Myocyte (in vitro differentiated cells): ENCODE measurements at regions not wholly inside any gene's neighbourhood (a gene's known extent, or its start where the extent isn't known, plus 50 kb on each side); places are given as distances from the start of the nearest gene placed in this dataset.

ENCODE experiments used
- DNase-seq: peaks from one replicate; pipeline ENCODE4 v3.0.0-alpha.2; 2012; ENCODE audit warnings: low read depth

GRCh38 chr7:153440715-153441114, 611.5 kb upstream of the DPP6 start:
- no peak for DNase-seq

GRCh38 chr7:153443032-153443701, 609.0 kb upstream of the DPP6 start:
- DNase-seq: no peak

- no peak for DNase-seq
These were observed 607.6 kb upstream of the DPP6 start for GRCh38 chr7:153444641-153445040.

GRCh38 chr7:153445641-153446040, 606.6 kb upstream of the DPP6 start:
- no peak for DNase-seq

GRCh38 chr7:153446490-153446889, 605.7 kb upstream of the DPP6 start:
- DNase-seq: no peak

- DNase-seq: no peak
These were observed 605.2 kb upstream of the DPP6 start for GRCh38 chr7:153447011-153447410.

GRCh38 chr7:153452661-153453060, 599.5 kb upstream of the DPP6 start:
- DNase-seq: no peak

- no peak for DNase-seq
These were observed 597.9 kb upstream of the DPP6 start for GRCh38 chr7:153454306-153454705.

- DNase-seq: no peak
These were observed 594.5 kb upstream of the DPP6 start for GRCh38 chr7:153457746-153458145.

GRCh38 chr7:153470004-153470671, 582.1 kb upstream of the DPP6 start:
- no peak for DNase-seq

- DNase-seq: no peak
These were observed 579.7 kb upstream of the DPP6 start for GRCh38 chr7:153472516-153472915.

GRCh38 chr7:153473185-153473584, 579.0 kb upstream of the DPP6 start:
- no peak for DNase-seq

GRCh38 chr7:153475239-153475638, 577.0 kb upstream of the DPP6 start:
- DNase-seq: no peak

- no peak for DNase-seq
These were observed 576.0 kb upstream of the DPP6 start for GRCh38 chr7:153476166-153476565.

GRCh38 chr7:153496257-153496656, 555.9 kb upstream of the DPP6 start:
- DNase-seq: no peak

GRCh38 chr7:153503093-153503492, 549.1 kb upstream of the DPP6 start:
- no peak for DNase-seq

GRCh38 chr7:153504288-153505075, 547.7 kb upstream of the DPP6 start:
- DNase-seq: no peak

- DNase-seq: no peak
These were observed 544.3 kb upstream of the DPP6 start for GRCh38 chr7:153507885-153508284.

GRCh38 chr7:153509768-153510167, 542.4 kb upstream of the DPP6 start:
- DNase-seq: no peak

- no peak for DNase-seq
These were observed 541.5 kb upstream of the DPP6 start for GRCh38 chr7:153510674-153511073.

- DNase-seq: no peak
These were observed 538.2 kb upstream of the DPP6 start for GRCh38 chr7:153514032-153514431.

- no peak for DNase-seq
These were observed 536.8 kb upstream of the DPP6 start for GRCh38 chr7:153515359-153515758.
